ENCODE measurements at regions not wholly inside any gene's neighbourhood (a gene's known extent, or its start where the extent isn't known, plus 50 kb on each side); places are given as distances from the start of the nearest gene placed in this dataset.

DNA sequence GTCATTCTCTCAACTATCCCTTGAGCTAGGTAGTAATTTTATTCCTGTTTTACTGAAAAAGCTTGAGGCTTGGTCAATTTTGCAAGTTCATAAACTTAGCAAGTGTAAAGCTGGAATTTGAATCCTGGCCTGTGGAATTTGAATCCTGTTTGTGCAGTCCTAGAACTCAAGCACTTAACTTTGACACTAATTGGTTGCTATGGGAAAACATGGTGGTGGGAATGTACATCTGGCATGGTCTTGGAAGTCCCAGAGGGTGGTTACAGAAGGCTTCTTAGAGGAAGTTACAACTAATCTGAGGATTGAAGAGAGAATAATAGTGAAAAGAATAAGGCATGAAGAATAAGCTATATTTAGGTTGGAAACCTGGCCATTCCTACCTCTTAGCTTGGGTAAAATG is 66.5 kb upstream of the LIN7C start:
- Histone ChIP-seq H3K9me3 (ENCODE audit: insufficient read depth, low read depth, low read length) (no peaks in the 10 kb centered on the region), H3K9me2 (replicated peaks; ENCODE audit: low read depth, low read length) (no peaks in the 10 kb centered on the region), H3K36me3 (ENCODE audit: insufficient read depth, low read length) (no peaks in the 10 kb centered on the region), H3K27me3 (ENCODE audit: insufficient read depth, low read length, poor library complexity, severe bottlenecking) (no peaks in the 10 kb centered on the region), H3K4me3 (ENCODE audit: low read length, poor library complexity, severe bottlenecking) (no peak overlapping the region), H3K79me2 (ENCODE audit: insufficient read depth, low read length) (no peaks in the 10 kb centered on the region), H3F3A (ENCODE audit: low read depth) (no peaks in the 10 kb centered on the region), H4K20me1 (ENCODE audit: insufficient read depth, low read length, poor library complexity, severe bottlenecking) (no peaks in the 10 kb centered on the region), H3K9ac (ENCODE audit: low read depth, low read length, poor library complexity, severe bottlenecking) (no peak overlapping the region), H3K4me2 (ENCODE audit: low read depth, low read length, poor library complexity, severe bottlenecking) (no peak overlapping the region), H3K4me1 (ENCODE audit: insufficient read depth, low read length, poor library complexity, severe bottlenecking) (no peaks in the 10 kb centered on the region), H2AFZ (ENCODE audit: low read length) (no peak overlapping the region)
- no peak for TF ChIP-seq CTCF (conservative IDR thresholded peaks at IDR 0.05; ENCODE audit: low read length)
- TF ChIP-seq EZH2phosphoT487 (IDR thresholded peaks at IDR 0.05; ENCODE audit: borderline replicate concordance): no peak

GRCh38 chr11:27571154-27571810 is 64.7 kb upstream of the LIN7C start:
- no peaks in the 10 kb centered on the region for H4K20me1 ChIP-seq (ENCODE audit: insufficient read depth, low read length, poor library complexity, severe bottlenecking)
- no peaks in the 10 kb centered on the region for H3K4me1 ChIP-seq (ENCODE audit: insufficient read depth, low read length, poor library complexity, severe bottlenecking)
- no peaks in the 10 kb centered on the region for H3K27me3 ChIP-seq (ENCODE audit: insufficient read depth, low read length, poor library complexity, severe bottlenecking)
- TF ChIP-seq EZH2phosphoT487 (IDR thresholded peaks at IDR 0.05; ENCODE audit: borderline replicate concordance) (no peak), CTCF (conservative IDR thresholded peaks at IDR 0.05; ENCODE audit: low read length) (no peak)
- no peak overlapping the region for H2AFZ ChIP-seq (ENCODE audit: low read length)
- H3K79me2 ChIP-seq (ENCODE audit: insufficient read depth, low read length): no peaks in the 10 kb centered on the region
- H3K4me2 ChIP-seq (ENCODE audit: low read depth, low read length, poor library complexity, severe bottlenecking): no peak overlapping the region
- H3K9me2 ChIP-seq (replicated peaks; ENCODE audit: low read depth, low read length): no peaks in the 10 kb centered on the region
- H3K4me3 ChIP-seq (ENCODE audit: low read length, poor library complexity, severe bottlenecking): no peak overlapping the region
- no peak overlapping the region for H3K9ac ChIP-seq (ENCODE audit: low read depth, low read length, poor library complexity, severe bottlenecking)
- no peaks in the 10 kb centered on the region for H3K9me3 ChIP-seq (ENCODE audit: insufficient read depth, low read depth, low read length)
- H3F3A ChIP-seq (ENCODE audit: low read depth): no peaks in the 10 kb centered on the region
- H3K36me3 ChIP-seq (ENCODE audit: insufficient read depth, low read length): no peaks in the 10 kb centered on the region

- Histone ChIP-seq H3K9ac (ENCODE audit: low read depth, low read length, poor library complexity, severe bottlenecking) (no peak overlapping the region), H3K4me2 (ENCODE audit: low read depth, low read length, poor library complexity, severe bottlenecking) (no peak overlapping the region), H3K79me2 (ENCODE audit: insufficient read depth, low read length) (no peaks in the 10 kb centered on the region), H4K20me1 (ENCODE audit: insufficient read depth, low read length, poor library complexity, severe bottlenecking) (no peaks in the 10 kb centered on the region), H3K36me3 (ENCODE audit: insufficient read depth, low read length) (no peaks in the 10 kb centered on the region), H3K4me3 (ENCODE audit: low read length, poor library complexity, severe bottlenecking) (no peak overlapping the region), H3K9me3 (ENCODE audit: insufficient read depth, low read depth, low read length) (no peaks in the 10 kb centered on the region), H3K9me2 (replicated peaks; ENCODE audit: low read depth, low read length) (no peaks in the 10 kb centered on the region), H2AFZ (ENCODE audit: low read length) (no peak overlapping the region), H3K27me3 (ENCODE audit: insufficient read depth, low read length, poor library complexity, severe bottlenecking) (no peaks in the 10 kb centered on the region), H3K4me1 (ENCODE audit: insufficient read depth, low read length, poor library complexity, severe bottlenecking) (no peaks in the 10 kb centered on the region), H3F3A (ENCODE audit: low read depth) (no peaks in the 10 kb centered on the region)
- TF ChIP-seq CTCF (conservative IDR thresholded peaks at IDR 0.05; ENCODE audit: low read length): no peak
- no peak for TF ChIP-seq EZH2phosphoT487 (IDR thresholded peaks at IDR 0.05; ENCODE audit: borderline replicate concordance)
Measured at GRCh38 chr11:27570542-27570941, 64.0 kb upstream of the LIN7C start.

Data from Loucy (cell line).